ENCODE measurements at regions not wholly inside any gene's neighbourhood (a gene's known extent, or its start where the extent isn't known, plus 50 kb on each side); places are given as distances from the start of the nearest gene placed in this dataset.

- no peak overlapping the region for H3K4me3 ChIP-seq (replicated peaks; ENCODE audit: low read depth, low read length)
- DNase-seq (ENCODE audit: low read depth): no peak
- TF ChIP-seq CTCF (IDR thresholded peaks at IDR 0.05; ENCODE audit: low read length, missing control alignments): no peak
Observed at GRCh38 chr11:81705283-81705682, 1028.4 kb downstream of the FAM181B start.

- no peak overlapping the region for H3K4me3 ChIP-seq (replicated peaks; ENCODE audit: low read depth, low read length)
- peak; percentile 0 for DNase-seq (ENCODE audit: low read depth)
- no peak for TF ChIP-seq CTCF (IDR thresholded peaks at IDR 0.05; ENCODE audit: low read length, missing control alignments)
Observed at GRCh38 chr11:81700076-81700475, 1033.6 kb downstream of the FAM181B start.

GRCh38 chr11:81687057-81687456 is 1046.6 kb downstream of the FAM181B start:
- DNase-seq (ENCODE audit: low read depth): no peak
- TF ChIP-seq CTCF (IDR thresholded peaks at IDR 0.05; ENCODE audit: low read length, missing control alignments): no peak
- no peak overlapping the region for H3K4me3 ChIP-seq (replicated peaks; ENCODE audit: low read depth, low read length)

GRCh38 chr11:81674211-81674610 is 1059.5 kb downstream of the FAM181B start:
- no peak for TF ChIP-seq CTCF (IDR thresholded peaks at IDR 0.05; ENCODE audit: low read length, missing control alignments)
- no peak overlapping the region for H3K4me3 ChIP-seq (replicated peaks; ENCODE audit: low read depth, low read length)
- DNase-seq (ENCODE audit: low read depth): no peak

GRCh38 chr11:81673001-81673400 is 1060.7 kb downstream of the FAM181B start:
- no peak overlapping the region for H3K4me3 ChIP-seq (replicated peaks; ENCODE audit: low read depth, low read length)
- DNase-seq (ENCODE audit: low read depth): no peak
- TF ChIP-seq CTCF (IDR thresholded peaks at IDR 0.05; ENCODE audit: low read length, missing control alignments): no peak

- DNase-seq (ENCODE audit: low read depth): no peak
- H3K4me3 ChIP-seq (replicated peaks; ENCODE audit: low read depth, low read length): no peak overlapping the region
- no peak for TF ChIP-seq CTCF (IDR thresholded peaks at IDR 0.05; ENCODE audit: low read length, missing control alignments)
Observed at GRCh38 chr11:81669935-81670543, 1063.6 kb downstream of the FAM181B start.

GRCh38 chr11:81658722-81659121 is 1074.9 kb downstream of the FAM181B start:
- peak; percentile 16 for DNase-seq (ENCODE audit: low read depth)
- H3K4me3 ChIP-seq (replicated peaks; ENCODE audit: low read depth, low read length): no peak overlapping the region
- TF ChIP-seq CTCF (IDR thresholded peaks at IDR 0.05; ENCODE audit: low read length, missing control alignments): peak; percentile 31
